ENCODE measurements at regions not wholly inside any gene's neighbourhood (a gene's known extent, or its start where the extent isn't known, plus 50 kb on each side); places are given as distances from the start of the nearest gene placed in this dataset.

GRCh38 chr4:121449416-121449815 is 68.6 kb upstream of the QRFPR start:
- Histone ChIP-seq H3K9me3 (ENCODE audit: control insufficient read depth, low read length) (no peaks in the 10 kb centered on the region), H3K27me3 (ENCODE audit: control insufficient read depth in 1 of 2, insufficient read depth in 1 of 2, low read length in 2 of 2) (peaks cover 0 to 12% of the 10 kb centered on the region in 2 experiments), H2BK5ac (ENCODE audit: low read depth, low read length, poor library complexity, severe bottlenecking) (peak overlapping the region; percentile 68), H3K79me1 (replicated peaks; ENCODE audit: low read length, poor library complexity, severe bottlenecking) (no peaks in the 10 kb centered on the region), H3K23ac (ENCODE audit: low read length in 2 of 2) (no peak overlapping the region), H2BK15ac (ENCODE audit: low read depth, poor library complexity, severe bottlenecking) (no peak overlapping the region), H3K36me3 (ENCODE audit: control insufficient read depth in 1 of 2, insufficient read depth in 2 of 2, low read depth in 1 of 2, low read length in 2 of 2) (no peaks in the 10 kb centered on the region), H3K4ac (ENCODE audit: low read depth in 1 of 2, low read length in 2 of 2) (no peak overlapping the region), H3K4me1 (ENCODE audit: control insufficient read depth, insufficient read depth, low read depth, low read length) (peaks cover 2% of the 10 kb centered on the region), H3K4me2 (ENCODE audit: low read length, poor library complexity, severe bottlenecking) (no peak overlapping the region), H3K14ac (ENCODE audit: low read length in 2 of 2) (no peak overlapping the region), H3K9ac (ENCODE audit: low read length) (no peak overlapping the region), H2AK5ac (ENCODE audit: low read length, severe bottlenecking) (peak overlapping the region; percentile 19), H2BK120ac (ENCODE audit: low read depth, low read length) (no peak overlapping the region), H4K91ac (ENCODE audit: low read length) (no peak overlapping the region), H2BK12ac (ENCODE audit: low read length in 2 of 2) (no peak overlapping the region), H3K4me3 (ENCODE audit: insufficient read depth in 1 of 2, low read depth in 1 of 2, low read length in 2 of 2) (no peak overlapping the region), H4K8ac (ENCODE audit: low read length) (no peak overlapping the region), H3K18ac (ENCODE audit: low read depth in 1 of 2, low read length in 2 of 2) (no peak overlapping the region), H3K27ac (ENCODE audit: low read length, poor library complexity, severe bottlenecking) (peak overlapping the region; percentile 90), H2AFZ (ENCODE audit: low read depth, low read length) (no peak overlapping the region)
- DNase-seq, result no peak
- WGBS, result 86% methylated on average over 1 of the region's 1 CpG

DNA sequence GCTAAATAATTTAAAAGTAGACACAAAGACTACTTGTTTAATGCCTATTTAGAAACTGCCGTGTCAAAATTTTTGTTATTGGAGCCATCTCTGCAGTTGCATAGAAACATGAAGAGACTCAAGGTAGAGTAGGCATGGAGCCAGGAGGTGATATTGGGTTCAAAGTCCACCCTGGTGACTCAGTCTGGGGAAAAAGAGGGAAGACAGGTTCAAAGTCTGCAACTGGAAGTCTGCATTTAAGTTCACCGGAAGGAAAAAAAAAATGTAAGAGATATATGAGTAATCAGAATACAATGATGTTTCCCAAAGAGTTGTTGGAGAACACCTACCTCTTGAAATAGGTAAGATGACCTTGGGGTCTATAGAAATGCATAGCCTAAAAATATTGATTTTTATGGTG is 67.4 kb upstream of the QRFPR start:
- Histone ChIP-seq H3K23ac (ENCODE audit: low read length in 2 of 2) (no peak overlapping the region), H3K9ac (ENCODE audit: low read length) (no peak overlapping the region), H2AFZ (ENCODE audit: low read depth, low read length) (no peak overlapping the region), H3K14ac (ENCODE audit: low read length in 2 of 2) (no peak overlapping the region), H3K27me3 (ENCODE audit: control insufficient read depth in 1 of 2, insufficient read depth in 1 of 2, low read length in 2 of 2) (peaks cover 0 to under 1% of the 10 kb centered on the region in 2 experiments), H3K27ac (ENCODE audit: low read length, poor library complexity, severe bottlenecking) (no peak overlapping the region), H2AK5ac (ENCODE audit: low read length, severe bottlenecking) (peak overlapping the region; percentile 27), H3K4me2 (ENCODE audit: low read length, poor library complexity, severe bottlenecking) (no peak overlapping the region), H3K18ac (ENCODE audit: low read depth in 1 of 2, low read length in 2 of 2) (no peak overlapping the region), H2BK120ac (ENCODE audit: low read depth, low read length) (no peak overlapping the region), H2BK5ac (ENCODE audit: low read depth, low read length, poor library complexity, severe bottlenecking) (no peak overlapping the region), H2BK15ac (ENCODE audit: low read depth, poor library complexity, severe bottlenecking) (no peak overlapping the region), H3K4ac (ENCODE audit: low read depth in 1 of 2, low read length in 2 of 2) (no peak overlapping the region), H3K9me3 (ENCODE audit: control insufficient read depth, low read length) (no peaks in the 10 kb centered on the region), H3K79me1 (replicated peaks; ENCODE audit: low read length, poor library complexity, severe bottlenecking) (no peaks in the 10 kb centered on the region), H4K8ac (ENCODE audit: low read length) (no peak overlapping the region), H3K4me3 (ENCODE audit: insufficient read depth in 1 of 2, low read depth in 1 of 2, low read length in 2 of 2) (no peak overlapping the region), H3K4me1 (ENCODE audit: control insufficient read depth, insufficient read depth, low read depth, low read length) (peaks cover 2% of the 10 kb centered on the region), H3K36me3 (ENCODE audit: control insufficient read depth in 1 of 2, insufficient read depth in 2 of 2, low read depth in 1 of 2, low read length in 2 of 2) (no peaks in the 10 kb centered on the region), H4K91ac (ENCODE audit: low read length) (no peak overlapping the region), H2BK12ac (ENCODE audit: low read length in 2 of 2) (no peak overlapping the region)
- no peak for DNase-seq
- WGBS, result 98% methylated on average over 2 of the region's 2 CpGs

DNA sequence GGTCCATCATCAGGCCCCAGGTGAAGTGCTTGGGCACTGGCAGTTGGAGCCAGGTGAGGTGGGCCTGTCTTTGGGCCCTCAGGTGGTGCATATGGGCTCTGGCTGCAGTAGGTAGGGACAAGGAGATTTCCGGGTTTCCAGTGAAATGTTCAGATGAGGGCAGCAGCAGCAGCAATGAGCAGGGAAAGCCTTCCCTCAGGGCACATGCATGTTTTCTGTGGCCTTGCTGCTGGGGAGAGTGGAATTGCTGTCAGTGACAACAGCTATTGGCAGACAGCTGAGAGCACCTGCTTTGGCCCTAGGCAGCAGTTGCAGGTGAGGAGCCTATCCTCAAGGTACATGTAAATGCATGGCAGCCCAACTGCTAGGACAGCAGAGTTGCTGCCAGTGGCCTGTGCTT is 58.9 kb upstream of the QRFPR start:
- no peak for DNase-seq
- Histone ChIP-seq H2BK5ac (ENCODE audit: low read depth, low read length, poor library complexity, severe bottlenecking) (no peak overlapping the region), H3K36me3 (ENCODE audit: control insufficient read depth in 1 of 2, insufficient read depth in 2 of 2, low read depth in 1 of 2, low read length in 2 of 2) (no peaks in the 10 kb centered on the region), H3K14ac (ENCODE audit: low read length in 2 of 2) (no peak overlapping the region), H3K9ac (ENCODE audit: low read length) (no peak overlapping the region), H3K27me3 (ENCODE audit: control insufficient read depth in 1 of 2, insufficient read depth in 1 of 2, low read length in 2 of 2) (no peaks in the 10 kb centered on the region), H3K23ac (ENCODE audit: low read length in 2 of 2) (no peak overlapping the region), H2BK120ac (ENCODE audit: low read depth, low read length) (no peak overlapping the region), H3K4me2 (ENCODE audit: low read length, poor library complexity, severe bottlenecking) (no peak overlapping the region), H3K18ac (ENCODE audit: low read depth in 1 of 2, low read length in 2 of 2) (no peak overlapping the region), H3K4me3 (ENCODE audit: insufficient read depth in 1 of 2, low read depth in 1 of 2, low read length in 2 of 2) (no peak overlapping the region), H3K79me1 (replicated peaks; ENCODE audit: low read length, poor library complexity, severe bottlenecking) (no peaks in the 10 kb centered on the region), H2BK15ac (ENCODE audit: low read depth, poor library complexity, severe bottlenecking) (no peak overlapping the region), H2AFZ (ENCODE audit: low read depth, low read length) (no peak overlapping the region), H3K4ac (ENCODE audit: low read depth in 1 of 2, low read length in 2 of 2) (no peak overlapping the region), H3K4me1 (ENCODE audit: control insufficient read depth, insufficient read depth, low read depth, low read length) (no peaks in the 10 kb centered on the region), H4K91ac (ENCODE audit: low read length) (no peak overlapping the region), H3K27ac (ENCODE audit: low read length, poor library complexity, severe bottlenecking) (no peak overlapping the region), H4K8ac (ENCODE audit: low read length) (no peak overlapping the region), H2BK12ac (ENCODE audit: low read length in 2 of 2) (no peak overlapping the region), H3K9me3 (ENCODE audit: control insufficient read depth, low read length) (peaks cover 35% of the 10 kb centered on the region), H2AK5ac (ENCODE audit: low read length, severe bottlenecking) (no peak overlapping the region)
- 78% methylated on average over 1 of the region's 1 CpG for WGBS

All from mesenchymal stem cell (in vitro differentiated cells and primary cell).